ENCODE measurements at regions not wholly inside any gene's neighbourhood (a gene's known extent, or its start where the extent isn't known, plus 50 kb on each side); places are given as distances from the start of the nearest gene placed in this dataset.

DNA sequence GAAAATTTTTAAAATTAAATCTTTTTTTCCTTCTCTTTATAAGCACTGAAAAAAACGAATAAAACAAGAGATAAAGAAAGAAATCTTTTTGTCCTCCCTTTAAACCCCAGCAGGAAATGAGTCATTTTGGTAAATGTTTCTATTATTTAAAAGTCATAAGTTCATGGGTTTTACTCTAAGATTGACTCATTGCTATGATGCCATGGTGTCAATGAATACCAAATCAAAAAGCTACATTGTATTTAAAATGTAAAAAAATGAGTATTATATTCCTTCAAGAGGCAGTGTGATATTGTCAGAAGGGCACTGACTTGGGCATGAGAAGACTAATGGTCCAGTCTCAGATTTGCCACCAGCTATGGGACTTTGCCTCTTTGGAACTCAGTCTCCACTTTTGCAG, 303.4 kb upstream of the DNAJC19 start:
- H3K4me3 ChIP-seq (ENCODE audit: low read length in 3 of 3) = no peak overlapping the region
- no peaks in the 10 kb centered on the region for H3K36me3 ChIP-seq (ENCODE audit: control insufficient read depth in 2 of 3, insufficient read depth in 3 of 3, low read length in 3 of 3)
- intact Hi-C loops (cut with DNase I) = no loop called here
- H3K9ac ChIP-seq (ENCODE audit: low read length in 3 of 3) = no peak overlapping the region
- no peak overlapping the region for H3K27ac ChIP-seq (ENCODE audit: low read depth in 2 of 2, low read length in 2 of 2)
- no peaks in the 10 kb centered on the region for H3K9me3 ChIP-seq (ENCODE audit: control insufficient read depth in 2 of 3, insufficient read depth in 1 of 3, low read length in 3 of 3)
- FAIRE-seq (no peak), DNase-seq (no peak)
- TF ChIP-seq, protein P1, sequence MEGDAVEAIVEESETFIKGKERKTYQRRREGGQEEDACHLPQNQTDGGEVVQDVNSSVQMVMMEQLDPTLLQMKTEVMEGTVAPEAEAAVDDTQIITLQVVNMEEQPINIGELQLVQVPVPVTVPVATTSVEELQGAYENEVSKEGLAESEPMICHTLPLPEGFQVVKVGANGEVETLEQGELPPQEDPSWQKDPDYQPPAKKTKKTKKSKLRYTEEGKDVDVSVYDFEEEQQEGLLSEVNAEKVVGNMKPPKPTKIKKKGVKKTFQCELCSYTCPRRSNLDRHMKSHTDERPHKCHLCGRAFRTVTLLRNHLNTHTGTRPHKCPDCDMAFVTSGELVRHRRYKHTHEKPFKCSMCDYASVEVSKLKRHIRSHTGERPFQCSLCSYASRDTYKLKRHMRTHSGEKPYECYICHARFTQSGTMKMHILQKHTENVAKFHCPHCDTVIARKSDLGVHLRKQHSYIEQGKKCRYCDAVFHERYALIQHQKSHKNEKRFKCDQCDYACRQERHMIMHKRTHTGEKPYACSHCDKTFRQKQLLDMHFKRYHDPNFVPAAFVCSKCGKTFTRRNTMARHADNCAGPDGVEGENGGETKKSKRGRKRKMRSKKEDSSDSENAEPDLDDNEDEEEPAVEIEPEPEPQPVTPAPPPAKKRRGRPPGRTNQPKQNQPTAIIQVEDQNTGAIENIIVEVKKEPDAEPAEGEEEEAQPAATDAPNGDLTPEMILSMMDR (IDR thresholded peaks at IDR 0.05; ENCODE audit: borderline replicate concordance, extremely low read depth, insufficient read depth) = no peak
- no peaks in the 10 kb centered on the region for H3K4me1 ChIP-seq (ENCODE audit: control insufficient read depth in 2 of 3, insufficient read depth in 2 of 3, low read depth in 1 of 3, low read length in 3 of 3)
- no peaks in the 10 kb centered on the region for H3K27me3 ChIP-seq (ENCODE audit: control insufficient read depth, insufficient read depth, low read length)

DNA sequence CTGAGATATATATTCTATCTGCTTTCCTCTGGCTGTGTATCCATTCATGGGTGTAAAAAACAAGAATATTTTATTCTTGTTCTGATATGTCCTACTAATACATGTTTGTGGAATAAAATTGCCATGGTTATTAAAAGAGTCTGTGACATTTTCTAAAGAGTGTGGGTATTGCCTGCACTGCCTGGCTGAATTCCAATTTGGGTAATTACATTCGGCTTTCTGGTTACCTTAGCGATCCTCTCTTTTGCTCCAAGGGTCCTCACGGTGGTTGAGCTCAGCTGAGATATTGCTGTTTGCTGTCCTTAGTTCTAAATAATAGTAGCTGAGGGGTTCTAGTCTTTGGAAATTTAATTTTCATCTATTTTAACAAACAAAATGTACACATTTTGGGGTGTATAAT, 301.4 kb upstream of the DNAJC19 start:
- no peaks in the 10 kb centered on the region for H3K4me1 ChIP-seq (ENCODE audit: control insufficient read depth in 2 of 3, insufficient read depth in 2 of 3, low read depth in 1 of 3, low read length in 3 of 3)
- no peaks in the 10 kb centered on the region for H3K27me3 ChIP-seq (ENCODE audit: control insufficient read depth, insufficient read depth, low read length)
- TF ChIP-seq, protein P1 (IDR thresholded peaks at IDR 0.05; ENCODE audit: borderline replicate concordance, extremely low read depth, insufficient read depth) = no peak
- FAIRE-seq = no peak
- H3K9me3 ChIP-seq (ENCODE audit: control insufficient read depth in 2 of 3, insufficient read depth in 1 of 3, low read length in 3 of 3) = no peaks in the 10 kb centered on the region
- H3K27ac ChIP-seq (ENCODE audit: low read depth in 2 of 2, low read length in 2 of 2) = no peak overlapping the region
- intact Hi-C loops (cut with DNase I) = no loop called here
- no peaks in the 10 kb centered on the region for H3K36me3 ChIP-seq (ENCODE audit: control insufficient read depth in 2 of 3, insufficient read depth in 3 of 3, low read length in 3 of 3)
- no peak for DNase-seq
- no peak overlapping the region for H3K9ac ChIP-seq (ENCODE audit: low read length in 3 of 3)
- H3K4me3 ChIP-seq (ENCODE audit: low read length in 3 of 3) = no peak overlapping the region

DNA sequence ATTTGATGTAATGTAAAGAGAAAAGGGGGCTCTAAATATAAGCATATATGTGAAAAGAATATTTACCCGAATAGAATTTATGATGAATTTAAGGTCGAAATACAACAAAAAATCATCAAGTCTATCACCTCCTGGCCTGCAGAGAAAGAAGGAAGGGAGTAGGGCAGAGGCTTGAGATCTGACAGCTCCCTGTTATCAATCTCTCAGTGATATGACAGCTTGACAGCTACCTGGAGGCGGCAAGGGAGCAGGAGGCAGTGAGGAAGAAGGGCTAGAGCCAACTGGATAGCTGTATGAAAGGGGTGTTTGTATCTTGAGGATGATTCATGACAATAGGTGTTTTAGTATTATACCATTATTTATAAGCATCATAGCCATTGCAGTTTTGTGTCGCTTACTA, 299.8 kb upstream of the DNAJC19 start:
- Histone ChIP-seq H3K4me3 (ENCODE audit: low read length in 3 of 3) (no peak overlapping the region), H3K36me3 (ENCODE audit: control insufficient read depth in 2 of 3, insufficient read depth in 3 of 3, low read length in 3 of 3) (no peaks in the 10 kb centered on the region), H3K27me3 (ENCODE audit: control insufficient read depth, insufficient read depth, low read length) (no peaks in the 10 kb centered on the region), H3K4me1 (ENCODE audit: control insufficient read depth in 2 of 3, insufficient read depth in 2 of 3, low read depth in 1 of 3, low read length in 3 of 3) (no peaks in the 10 kb centered on the region), H3K9ac (ENCODE audit: low read length in 3 of 3) (no peak overlapping the region), H3K9me3 (ENCODE audit: control insufficient read depth in 2 of 3, insufficient read depth in 1 of 3, low read length in 3 of 3) (no peaks in the 10 kb centered on the region), H3K27ac (ENCODE audit: low read depth in 2 of 2, low read length in 2 of 2) (no peak overlapping the region)
- intact Hi-C loops (cut with DNase I) = no loop called here
- FAIRE-seq = no peak
- TF ChIP-seq, protein P1 (IDR thresholded peaks at IDR 0.05; ENCODE audit: borderline replicate concordance, extremely low read depth, insufficient read depth) = no peak
- DNase-seq = no peak

DNA sequence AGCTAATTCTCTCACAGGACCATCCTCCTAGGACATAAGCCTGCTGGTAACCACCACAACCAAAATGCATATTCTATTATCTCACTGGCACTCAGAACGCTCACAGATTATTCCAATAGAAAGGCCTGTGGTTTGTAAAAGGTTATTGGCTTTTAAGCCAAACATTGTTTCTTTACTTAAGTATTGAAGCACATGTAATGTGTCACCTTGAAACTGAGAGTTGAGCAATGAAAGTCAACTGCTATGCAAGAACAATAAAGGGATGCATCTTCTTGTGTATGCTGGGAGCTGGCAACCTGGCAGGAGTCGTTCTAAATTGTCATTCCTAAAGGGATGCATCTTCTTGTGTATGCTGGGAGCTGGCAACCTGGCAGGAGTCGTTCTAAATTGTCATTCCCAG, 298.6 kb upstream of the DNAJC19 start:
- intact Hi-C loops (cut with DNase I) = no loop called here
- FAIRE-seq = no peak
- no peak for DNase-seq
- TF ChIP-seq, protein P1 (IDR thresholded peaks at IDR 0.05; ENCODE audit: borderline replicate concordance, extremely low read depth, insufficient read depth) = no peak
- H3K9me3 ChIP-seq (ENCODE audit: control insufficient read depth in 2 of 3, insufficient read depth in 1 of 3, low read length in 3 of 3) = no peaks in the 10 kb centered on the region
- no peak overlapping the region for H3K9ac ChIP-seq (ENCODE audit: low read length in 3 of 3)
- no peak overlapping the region for H3K4me3 ChIP-seq (ENCODE audit: low read length in 3 of 3)
- H3K27me3 ChIP-seq (ENCODE audit: control insufficient read depth, insufficient read depth, low read length) = no peaks in the 10 kb centered on the region
- no peaks in the 10 kb centered on the region for H3K36me3 ChIP-seq (ENCODE audit: control insufficient read depth in 2 of 3, insufficient read depth in 3 of 3, low read length in 3 of 3)
- no peak overlapping the region for H3K27ac ChIP-seq (ENCODE audit: low read depth in 2 of 2, low read length in 2 of 2)
- no peaks in the 10 kb centered on the region for H3K4me1 ChIP-seq (ENCODE audit: control insufficient read depth in 2 of 3, insufficient read depth in 2 of 3, low read depth in 1 of 3, low read length in 3 of 3)

All from kidney (tissue), 13 donors.